HepG2 (cell line): ENCODE measurements at regions not wholly inside any gene's neighbourhood (a gene's known extent, or its start where the extent isn't known, plus 50 kb on each side); places are given as distances from the start of the nearest gene placed in this dataset.

ENCODE experiments used
- ATAC-seq: fragments of 200-7000 bp; cut with Tn5 transposase; 3 replicates; pipeline ENCODE4 v1.9.1; 2020; ENCODE audit warnings: mild to moderate bottlenecking, moderate library complexity
- BruUV-seq: library from RNA; stranded (reverse); fragments of 400-500 nt; replicated peaks from 2 replicates; lab custom pipeline; 2021; lab: Mats Ljungman, UMichigan
- CTCF ChIA-PET: fragments of 300-600 bp; formaldehyde crosslinking; extraction: SDS; loops from one replicate; lab custom pipeline; 2021; ENCODE audit warnings: low total read pairs, inconsistent platforms, low intra/inter-chr PET ratio; lab: Yijun Ruan, JAX
- POLR2A ChIA-PET: fragments of 350-600 bp; sonication (Branson Sonifier 250); formaldehyde crosslinking; loops from one replicate; lab custom pipeline; 2020; ENCODE audit warnings: antibody characterized with exemption, inconsistent platforms; lab: Yijun Ruan, JAX
- DNase-seq: peaks from one replicate; pipeline ENCODE4 v3.0.0-alpha.2; 2015; ENCODE audit warnings: low spot score
- FAIRE-seq: peaks from 3 replicates; lab custom pipeline; 2011; peaks lifted over from hg19 to GRCh38; lab: Jason Lieb, UNC
- H2AFZ ChIP-seq: one replicate; pipeline ENCODE4 v1.6.1; 2011; ENCODE audit warnings: low read length, inconsistent platforms
- H3K27ac ChIP-seq: fragments of 300-600 bp; 3 replicates; pipeline ENCODE4 v1.8.0; 2011; ENCODE audit warnings: mixed run types, mild to moderate bottlenecking, mixed read lengths, low read length, inconsistent platforms; ENCODE audit not compliant: insufficient read depth; ENCODE audit errors: extremely low read length
- H3K27me3 ChIP-seq, 2 experiments: fragments of 200-600 bp in 1 of 2; 2 replicates in 1 of 2; 3 replicates in 1 of 2; pipeline versions ENCODE4 v1.6.0 to v1.8.0; 2011; ENCODE audit warnings: low read length in 2 of 2, mild to moderate bottlenecking in 2 of 2, moderate library complexity in 2 of 2, inconsistent platforms in 1 of 2; ENCODE audit not compliant: insufficient read depth in 2 of 2, control insufficient read depth in 1 of 2
- H3K36me3 ChIP-seq, 2 experiments: fragments of 200-600 bp in 1 of 2; replicated peaks in 1 of 2; 2 replicates in 1 of 2; 3 replicates in 1 of 2; pipeline versions ENCODE4 v1.5.1 to v1.8.0; 2011; ENCODE audit warnings: low read length in 2 of 2, inconsistent platforms in 1 of 2; ENCODE audit not compliant: insufficient read depth in 2 of 2, control insufficient read depth in 1 of 2
- H3K4me1 ChIP-seq: 2 replicates; pipeline ENCODE4 v1.5.1; 2012; ENCODE audit warnings: low read length, inconsistent platforms; ENCODE audit not compliant: insufficient read depth
- H3K4me2 ChIP-seq: 2 replicates; pipeline ENCODE4 v1.6.0; 2011; ENCODE audit warnings: low read depth, low read length, inconsistent platforms
- H3K4me3 ChIP-seq, 3 experiments: fragments of 200-600 bp in 1 of 3; sonication (generic), shearing (Covaris generic) in 1 of 3; replicated peaks in 1 of 3; 2 replicates each; pipeline ENCODE4 v1.5.1; 2011 to 2016; ENCODE audit warnings: low read length in 3 of 3, inconsistent platforms in 2 of 3, low read depth in 2 of 3, mild to moderate bottlenecking in 2 of 3, control low read depth in 1 of 3, mixed read lengths in 1 of 3; ENCODE audit not compliant: insufficient read depth in 1 of 3
- H3K79me2 ChIP-seq: one replicate; pipeline ENCODE4 v1.6.1; 2011; ENCODE audit warnings: low read length, inconsistent platforms; ENCODE audit not compliant: insufficient read depth
- H3K9ac ChIP-seq: 2 replicates; pipeline ENCODE4 v1.6.0; 2011; ENCODE audit warnings: mild to moderate bottlenecking, low read depth, low read length, inconsistent platforms; ENCODE audit not compliant: insufficient read depth
- H3K9me3 ChIP-seq: 2 replicates; pipeline ENCODE4 v1.5.1; 2012; ENCODE audit warnings: mild to moderate bottlenecking, low read length
- H4K20me1 ChIP-seq: 2 replicates; pipeline ENCODE4 v1.6.0; 2011; ENCODE audit warnings: inconsistent platforms, mild to moderate bottlenecking, low read length, moderate library complexity; ENCODE audit not compliant: insufficient read depth
- ATAD3A ChIP-seq: sonication (generic); formaldehyde crosslinking; IDR thresholded peaks from 2 replicates; pipeline ENCODE4 v1.4.0; 2020; ENCODE audit warnings: missing genetic modification reagents
- CEBPB ChIP-seq: IDR thresholded peaks from 2 replicates; pipeline ENCODE4 v1.6.1; 2011; ENCODE audit warnings: low read depth, low read length, improper control_type of control experiment, borderline replicate concordance
- MAFF ChIP-seq: IDR thresholded peaks from 2 replicates; pipeline ENCODE4 v1.6.1; 2011; ENCODE audit warnings: low read depth, low read length, improper control_type of control experiment
- MAFK ChIP-seq, 2 experiments: IDR thresholded peaks in 1 of 2; conservative IDR thresholded peaks in 1 of 2; 2 replicates each; pipeline ENCODE4 v1.6.1; 2011; ENCODE audit warnings: improper control_type of control experiment in 2 of 2, low read length in 2 of 2
- ONECUT2 ChIP-seq: sonication (generic); formaldehyde crosslinking; IDR thresholded peaks from 2 replicates; pipeline ENCODE4 v1.4.0; 2020; ENCODE audit warnings: missing genetic modification reagents
- ZBTB46 ChIP-seq: sonication (generic); formaldehyde crosslinking; IDR thresholded peaks from 2 replicates; pipeline ENCODE4 v1.4.0; 2020; ENCODE audit warnings: mild to moderate bottlenecking, missing genetic modification reagents, borderline replicate concordance
- in situ Hi-C: cut with HindIII; loops from 2 replicates; pipeline ENCODE4 v1.10.0; 2017; ENCODE audit warnings: low pct_unique_long_range_greater_than_20kb; ENCODE audit not compliant: extremely low pct_ligation_motif_present
- intact Hi-C: fragments of 100-400 bp; cut with micrococcal nuclease; formaldehyde crosslinking; loops from one replicate; pipeline ENCODE4 v1.10.0; 2022; ENCODE audit not compliant: unreplicated experiment

- CTCF ChIA-PET = no interaction called here
- no peak for ATAC-seq
- in situ Hi-C loops = no loop called here
- H3K27me3 ChIP-seq = no peaks in the 10 kb centered on the region
- DNase-seq = no peak
- no peak for FAIRE-seq
- no peaks in the 10 kb centered on the region for H3K9me3 ChIP-seq
- intact Hi-C loops = no loop called here
- no peak overlapping the region for H3K4me3 ChIP-seq
- no peaks in the 10 kb centered on the region; the same call in 1 of the 2 replicates for H4K20me1 ChIP-seq
- H3K9ac ChIP-seq = no peak overlapping the region
- H3K27ac ChIP-seq = no peak overlapping the region
- H3K79me2 ChIP-seq = no peaks in the 10 kb centered on the region
- no peak overlapping the region for H2AFZ ChIP-seq
- TF ChIP-seq ZBTB46 (CRISPR knock-in tag) (no peak), CEBPB (no peak), MAFF (peak; percentile 17; the same call in 1 of the 2 replicates), MAFK (conservative IDR thresholded peaks at IDR 0.05 in 1 of 2, IDR thresholded peaks at IDR 0.05 in 1 of 2; ENCODE audit: low read length in 2 of 2) (peak in 1 of 2 experiments; percentile 60; a peak in 2 of 4 replicates)
- H3K4me1 ChIP-seq = no peaks in the 10 kb centered on the region
- no TSS peak for BruUV-seq
- H3K36me3 ChIP-seq = no peaks in the 10 kb centered on the region
- no peak overlapping the region for H3K4me2 ChIP-seq
- POLR2A ChIA-PET = no interaction called here
Observed at GRCh38 chr11:23257088-23257487, 396.8 kb upstream of the CCDC179 start.

- DNase-seq = no peak
- H3K9ac ChIP-seq = no peak overlapping the region
- TF ChIP-seq ONECUT2 (CRISPR knock-in tag) (peak; percentile 62; the same call in 1 of the 2 replicates), ATAD3A (CRISPR knock-in tag) (no peak)
- no peaks in the 10 kb centered on the region for H3K4me1 ChIP-seq
- ChIA-PET POLR2A (no interaction called here), CTCF (no interaction called here)
- H2AFZ ChIP-seq = no peak overlapping the region
- no peaks in the 10 kb centered on the region for H3K27me3 ChIP-seq
- H3K79me2 ChIP-seq = no peaks in the 10 kb centered on the region
- in situ Hi-C loops = no loop called here
- H3K27ac ChIP-seq = no peak overlapping the region
- intact Hi-C loops = no loop called here
- no peaks in the 10 kb centered on the region for H3K9me3 ChIP-seq
- ATAC-seq = peak; percentile 75
- H3K4me3 ChIP-seq = no peak overlapping the region
- no peak overlapping the region for H3K4me2 ChIP-seq
- H4K20me1 ChIP-seq = no peaks in the 10 kb centered on the region; the same call in 1 of the 2 replicates
- no peak for FAIRE-seq
- no TSS peak for BruUV-seq
- no peaks in the 10 kb centered on the region for H3K36me3 ChIP-seq
Observed at GRCh38 chr11:23257556-23257955, 397.3 kb upstream of the CCDC179 start.
